Stomach (tissue), 8 donors: ENCODE measurements at regions not wholly inside any gene's neighbourhood (a gene's known extent, or its start where the extent isn't known, plus 50 kb on each side); places are given as distances from the start of the nearest gene placed in this dataset.
"Not testable (repeated sequence)": the region's sequence is repeated elsewhere in the genome, so short reads cannot be mapped to it uniquely, and the experiment has no call there.

Experiments
- DNase-seq, 2 donors: peaks; one replicate each; pipeline versions ENCODE4 v3.0.0 to v3.0.0-alpha.2; 2013 to 2019
- H3K27ac ChIP-seq, 5 donors: fragments of 200-600 bp in 4 of 5; sonication (generic) in 4 of 5; one replicate each; pipeline ENCODE4 v1.5.1; 2013 to 2019; ENCODE audit warnings: mild to moderate bottlenecking in 1 of 5, moderate library complexity in 1 of 5
- H3K27me3 ChIP-seq, 3 donors: fragments of 200-600 bp; sonication (generic); one replicate each; pipeline ENCODE4 v1.5.1; 2017 to 2019; ENCODE audit warnings: mixed run types in 1 of 3
- H3K36me3 ChIP-seq, 4 donors: fragments of 200-600 bp; sonication (generic); 1 replicate in 3 of 4; 2 replicates in 1 of 4; pipeline ENCODE4 v1.5.1; 2016 to 2019
- H3K4me1 ChIP-seq, 4 donors: fragments of 200-600 bp; sonication (generic); one replicate each; pipeline ENCODE4 v1.5.1; 2016 to 2019
- H3K4me3 ChIP-seq, 4 donors: fragments of 200-600 bp; sonication (generic) in 3 of 4; one replicate each; pipeline ENCODE4 v1.5.1; 2016 to 2019; ENCODE audit warnings: mild to moderate bottlenecking in 1 of 4
- H3K9me3 ChIP-seq, 4 donors: fragments of 200-600 bp; sonication (generic); one replicate each; pipeline ENCODE4 v1.5.1; 2016 to 2019
- EP300 ChIP-seq: sonication (generic); formaldehyde crosslinking; IDR thresholded peaks from one replicate; pipeline ENCODE4 v1.6.1; 2017; ENCODE audit warnings: antibody characterized with exemption
- POLR2A ChIP-seq, 4 donors: fragments of 450-650 bp; IDR thresholded peaks; one replicate each; pipeline ENCODE4 v1.6.1; 2016; ENCODE audit warnings: antibody characterized with exemption in 4 of 4, control low read depth in 2 of 4, mild to moderate bottlenecking in 1 of 4, moderate library complexity in 1 of 4
- POLR2AphosphoS5 ChIP-seq, 3 donors: sonication (generic); formaldehyde crosslinking; IDR thresholded peaks; one replicate each; pipeline ENCODE4 v1.6.1; 2016; ENCODE audit warnings: antibody characterized with exemption in 3 of 3
- WGBS, 5 donors: extraction: QIAGEN DNeasy Blood & Tissue Kit in 3 of 5; methylation state at CpG; one replicate each; pipeline versions ENCODE4 v1.1.5 to v1.1.7; 2013 to 2018; 5-methylcytosine and 5-hydroxymethylcytosine counted together
- intact Hi-C: fragments of 100-400 bp; cut with DNase I; formaldehyde crosslinking; loops from one replicate; pipeline ENCODE4 v1.15.1; 2023; ENCODE audit warnings: low total_unique reads
- TF ChIP-seq, protein P1 (sequence below), 7 experiments: fragments of 450-650 bp in 4 of 7; fragments of 200-600 bp in 3 of 7; sonication (generic) in 3 of 7; IDR thresholded peaks; one replicate each; pipeline ENCODE4 v1.5.1; 2016 to 2019; ENCODE audit warnings: antibody characterized with exemption in 7 of 7, control low read depth in 2 of 7, mild to moderate bottlenecking in 1 of 7
- donor health status: healthy with polysubstance abuse.
- donor health status: Bipolar disorder and iron deficiency.
- donor health status: healthy.

DNA sequence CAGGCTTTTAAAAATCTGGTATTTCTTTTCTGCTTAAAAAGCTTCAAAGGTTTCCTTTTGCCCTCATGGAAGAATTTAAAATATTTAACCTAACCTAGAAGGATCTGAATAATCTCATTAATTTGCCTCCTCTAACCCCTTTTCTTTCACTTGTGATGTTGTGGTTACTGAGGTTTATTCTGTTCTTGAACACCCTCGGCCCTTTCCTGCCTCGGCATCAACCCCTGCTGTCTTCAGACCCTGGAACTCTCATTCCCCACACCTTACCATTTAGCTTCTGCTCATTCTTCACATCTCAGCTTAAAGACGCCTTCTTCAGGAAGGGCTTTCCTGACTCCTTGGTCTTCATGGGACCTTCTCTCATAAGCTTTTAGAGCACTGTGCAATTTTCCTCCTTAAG lies 131.4 kb upstream of the MAN2A1 start:
- H3K4me1 ChIP-seq: no peaks in the 10 kb centered on the region
- no peak overlapping the region for H3K27ac ChIP-seq
- DNase-seq: no peak
- TF ChIP-seq POLR2AphosphoS5 (IDR thresholded peaks at IDR 0.05) (no peak), EP300 (no peak), POLR2A (IDR thresholded peaks at IDR 0.05) (no peak)
- no peaks in the 10 kb centered on the region for H3K9me3 ChIP-seq
- no peaks in the 10 kb centered on the region for H3K36me3 ChIP-seq
- WGBS, 5 donors: 65 to 73% (median 69%) methylated on average over 3 of the region's 3 CpGs
- no peak overlapping the region for H3K4me3 ChIP-seq
- intact Hi-C loops: no loop called here
- no peaks in the 10 kb centered on the region for H3K27me3 ChIP-seq

DNA sequence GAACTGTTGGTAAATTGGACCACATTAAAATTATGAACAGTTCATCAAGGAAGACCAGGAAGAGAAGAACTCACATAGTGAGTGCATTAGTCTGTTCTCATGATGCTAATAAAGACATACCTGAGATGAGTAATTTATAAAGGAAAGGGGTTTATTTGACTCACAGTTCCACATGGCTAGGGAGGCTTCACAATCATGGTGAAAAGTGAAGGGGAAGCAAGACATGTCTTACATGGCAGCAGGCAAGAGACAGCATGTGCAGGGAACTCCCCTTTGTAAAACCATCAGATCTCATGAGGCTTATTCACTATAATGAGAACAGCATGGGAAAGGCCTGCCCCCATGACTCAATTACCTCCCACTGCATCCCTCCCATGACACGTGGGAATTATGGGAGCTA lies 135.9 kb upstream of the MAN2A1 start:
- Histone ChIP-seq H3K27ac (no peak overlapping the region), H3K9me3 (peaks cover 0 to 7% (median 5%) of the 10 kb centered on the region in 4 donors), H3K27me3 (no peaks in the 10 kb centered on the region), H3K4me3 (no peak overlapping the region), H3K36me3 (no peaks in the 10 kb centered on the region), H3K4me1 (no peaks in the 10 kb centered on the region)
- no peak for TF ChIP-seq EP300
- TF ChIP-seq POLR2A (IDR thresholded peaks at IDR 0.05): no peak
- WGBS, 5 donors: 63 to 89% (median 78%) methylated on average over 1 of the region's 1 CpG
- intact Hi-C loops: no loop called here
- DNase-seq: no peak

DNA sequence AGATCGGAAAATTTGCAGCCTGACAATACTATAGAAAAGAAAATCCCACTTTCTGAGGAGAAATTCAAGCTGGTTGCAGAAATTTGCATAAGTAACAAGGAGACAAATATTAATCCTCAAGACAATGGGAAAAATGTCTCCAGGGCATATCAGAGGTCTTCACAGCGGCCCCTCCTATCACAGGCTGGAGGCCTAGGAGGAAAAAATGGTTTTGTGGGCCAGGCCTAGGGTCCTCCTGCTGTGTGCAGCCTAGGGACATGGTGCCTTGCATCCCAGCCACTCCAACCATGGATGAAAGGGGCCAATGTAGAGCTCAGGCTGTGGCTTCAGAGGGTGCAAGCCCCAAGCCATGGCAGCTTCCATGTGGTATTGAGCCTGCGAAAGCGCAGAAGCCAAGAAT lies 138.5 kb upstream of the MAN2A1 start:
- H3K4me1 ChIP-seq, DNase-seq, H3K27me3 ChIP-seq, H3K4me3 ChIP-seq, H3K36me3 ChIP-seq, intact Hi-C loops, H3K27ac ChIP-seq, H3K9me3 ChIP-seq: not testable (repeated sequence)
- 85 to 95% (median 93%) methylated on average over 4 of the region's 4 CpGs for WGBS, 5 donors

DNA sequence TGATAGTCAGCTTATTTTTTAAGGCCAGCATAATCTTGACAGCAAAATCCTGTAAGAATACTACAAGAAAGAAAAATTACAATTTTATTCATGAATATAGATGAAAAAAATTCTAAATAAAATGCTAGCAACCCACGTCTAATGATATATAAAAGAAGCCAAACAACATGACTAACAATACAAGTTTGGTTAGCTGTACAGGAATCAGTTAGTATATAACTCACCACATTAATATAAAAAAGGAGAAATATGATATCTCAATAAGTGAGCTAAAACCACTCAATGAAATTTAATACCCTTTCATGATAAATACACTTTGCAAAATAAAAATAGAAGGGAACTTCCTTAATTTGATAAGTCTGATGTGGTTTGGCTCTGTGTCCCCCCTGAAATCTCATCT lies 139.7 kb upstream of the MAN2A1 start:
- DNase-seq: no peak
- no peak overlapping the region for H3K4me3 ChIP-seq
- H3K27ac ChIP-seq: no peak overlapping the region
- intact Hi-C loops: no loop called here
- 67 to 77% (median 73%) methylated on average over 1 of the region's 1 CpG for WGBS, 5 donors
- no peaks in the 10 kb centered on the region for H3K4me1 ChIP-seq
- no peaks in the 10 kb centered on the region for H3K27me3 ChIP-seq
- TF ChIP-seq EP300 (no peak), POLR2A (IDR thresholded peaks at IDR 0.05) (no peak), POLR2AphosphoS5 (IDR thresholded peaks at IDR 0.05) (no peak)
- TF ChIP-seq, protein P1, sequence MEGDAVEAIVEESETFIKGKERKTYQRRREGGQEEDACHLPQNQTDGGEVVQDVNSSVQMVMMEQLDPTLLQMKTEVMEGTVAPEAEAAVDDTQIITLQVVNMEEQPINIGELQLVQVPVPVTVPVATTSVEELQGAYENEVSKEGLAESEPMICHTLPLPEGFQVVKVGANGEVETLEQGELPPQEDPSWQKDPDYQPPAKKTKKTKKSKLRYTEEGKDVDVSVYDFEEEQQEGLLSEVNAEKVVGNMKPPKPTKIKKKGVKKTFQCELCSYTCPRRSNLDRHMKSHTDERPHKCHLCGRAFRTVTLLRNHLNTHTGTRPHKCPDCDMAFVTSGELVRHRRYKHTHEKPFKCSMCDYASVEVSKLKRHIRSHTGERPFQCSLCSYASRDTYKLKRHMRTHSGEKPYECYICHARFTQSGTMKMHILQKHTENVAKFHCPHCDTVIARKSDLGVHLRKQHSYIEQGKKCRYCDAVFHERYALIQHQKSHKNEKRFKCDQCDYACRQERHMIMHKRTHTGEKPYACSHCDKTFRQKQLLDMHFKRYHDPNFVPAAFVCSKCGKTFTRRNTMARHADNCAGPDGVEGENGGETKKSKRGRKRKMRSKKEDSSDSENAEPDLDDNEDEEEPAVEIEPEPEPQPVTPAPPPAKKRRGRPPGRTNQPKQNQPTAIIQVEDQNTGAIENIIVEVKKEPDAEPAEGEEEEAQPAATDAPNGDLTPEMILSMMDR (IDR thresholded peaks at IDR 0.05): no peak
- H3K9me3 ChIP-seq: peaks cover 0 to 7% (median 5%) of the 10 kb centered on the region in 4 donors
- H3K36me3 ChIP-seq: no peaks in the 10 kb centered on the region

DNA sequence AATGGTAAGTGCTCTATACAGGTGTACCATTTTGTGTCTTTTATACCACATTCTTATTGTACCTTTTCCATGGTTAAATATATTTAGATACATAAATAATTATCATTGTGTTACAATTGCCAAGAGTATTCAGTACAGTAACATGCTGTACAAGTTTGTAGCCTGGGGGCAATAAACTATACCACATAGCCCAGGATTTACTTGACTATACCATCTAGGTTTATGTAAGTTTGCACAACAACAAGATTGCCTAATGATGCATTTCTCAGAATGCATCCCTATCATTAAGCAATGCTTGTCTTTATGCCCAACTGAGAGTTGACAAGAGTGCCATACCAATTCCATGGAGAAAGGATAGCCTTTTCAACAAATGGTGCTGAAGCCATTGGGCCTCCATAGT lies 136.7 kb upstream of the PJA2 start:
- Histone ChIP-seq H3K4me1 (no peaks in the 10 kb centered on the region), H3K36me3 (no peaks in the 10 kb centered on the region), H3K27me3 (no peaks in the 10 kb centered on the region), H3K9me3 (peaks cover 0 to 5% (median 3%) of the 10 kb centered on the region in 4 donors), H3K4me3 (no peak overlapping the region), H3K27ac (no peak overlapping the region)
- TF ChIP-seq, protein P1 (IDR thresholded peaks at IDR 0.05): no peak
- no peak for TF ChIP-seq POLR2AphosphoS5 (IDR thresholded peaks at IDR 0.05)
- no peak for TF ChIP-seq EP300
- no peak for TF ChIP-seq POLR2A (IDR thresholded peaks at IDR 0.05)
- no peak for DNase-seq
- intact Hi-C loops: no loop called here

DNA sequence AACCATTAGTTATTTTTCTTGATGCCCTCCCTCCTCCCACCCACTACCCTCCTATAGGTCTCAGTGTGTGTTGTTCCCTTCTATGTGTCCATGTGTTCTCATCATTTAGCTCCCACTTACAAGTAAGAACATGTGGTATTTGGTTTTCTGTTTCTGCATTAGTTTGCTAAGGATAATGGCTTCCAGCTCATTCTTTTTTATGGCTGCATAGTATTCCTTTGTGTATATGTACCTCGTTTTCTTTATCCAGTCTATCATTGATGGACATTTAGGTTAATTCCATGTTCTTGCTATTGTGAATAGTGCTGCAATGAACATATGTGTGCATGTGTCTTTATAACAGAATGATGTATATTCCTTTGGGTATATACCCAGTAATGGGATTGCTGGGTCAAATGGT lies 135.1 kb upstream of the PJA2 start:
- H3K27ac ChIP-seq, H3K4me1 ChIP-seq, H3K9me3 ChIP-seq, DNase-seq, intact Hi-C loops, H3K36me3 ChIP-seq, H3K27me3 ChIP-seq, H3K4me3 ChIP-seq: not testable (repeated sequence)
- 34 to 63% (median 44%) methylated on average over 1 of the region's 1 CpG for WGBS, 5 donors

DNA sequence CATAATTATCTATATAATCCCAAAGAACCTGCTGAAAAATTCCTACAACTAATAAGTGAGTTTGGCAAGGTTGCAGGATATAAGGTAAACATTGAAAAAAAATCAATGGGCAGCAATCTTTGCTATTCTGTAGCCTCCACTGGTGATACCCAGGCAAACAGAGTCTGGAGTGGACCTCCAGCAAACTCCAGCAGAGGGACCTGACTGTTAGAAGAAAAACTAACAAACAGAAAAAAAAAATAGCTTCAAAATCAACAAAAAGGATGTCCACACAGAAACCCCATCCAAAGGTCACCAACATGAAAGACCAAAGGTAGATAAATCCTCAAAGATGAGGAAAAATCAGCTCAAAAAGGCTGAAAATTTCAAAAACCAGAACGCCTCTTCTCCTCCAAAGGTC lies 128.9 kb upstream of the PJA2 start:
- H3K9me3 ChIP-seq, DNase-seq, H3K36me3 ChIP-seq, intact Hi-C loops, H3K4me1 ChIP-seq, H3K27me3 ChIP-seq, H3K27ac ChIP-seq, H3K4me3 ChIP-seq: not testable (repeated sequence)
- WGBS, 5 donors: 78 to 94% (median 88%) methylated on average over 1 of the region's 1 CpG

DNA sequence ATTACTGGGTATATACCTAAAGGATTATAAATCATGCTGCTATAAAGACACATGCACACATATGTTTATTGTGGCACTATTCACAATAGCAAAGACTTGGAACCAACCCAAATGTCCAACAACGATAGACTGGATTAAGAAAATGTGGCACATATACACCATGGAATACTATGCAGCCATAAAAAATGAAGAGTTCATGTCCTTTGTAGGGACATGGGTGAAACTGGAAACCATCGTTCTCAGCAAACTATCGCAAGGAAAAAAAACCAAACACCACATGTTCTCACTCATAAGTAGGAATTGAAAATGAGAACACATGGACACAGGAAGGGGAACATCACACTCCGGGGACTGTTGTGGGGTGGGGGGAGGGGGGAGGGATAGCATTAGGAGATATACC lies 125.3 kb upstream of the PJA2 start:
- H3K4me3 ChIP-seq, H3K36me3 ChIP-seq, H3K27me3 ChIP-seq, intact Hi-C loops, H3K27ac ChIP-seq, H3K4me1 ChIP-seq, DNase-seq, H3K9me3 ChIP-seq: not testable (repeated sequence)
- WGBS, 5 donors: 88 to 99% (median 91%) methylated on average over 2 to 3 of the region's 4 CpGs
